GM04503 (cell line): ENCODE measurements at regions not wholly inside any gene's neighbourhood (a gene's known extent, or its start where the extent isn't known, plus 50 kb on each side); places are given as distances from the start of the nearest gene placed in this dataset.

Experiments
- DNase-seq: peaks from one replicate; pipeline ENCODE4 v3.0.0-alpha.2; 2012; ENCODE audit warnings: low read depth

GRCh38 chr2:64704161-64704560 is 50.4 kb upstream of the SERTAD2 start:
- no peak for DNase-seq

DNA sequence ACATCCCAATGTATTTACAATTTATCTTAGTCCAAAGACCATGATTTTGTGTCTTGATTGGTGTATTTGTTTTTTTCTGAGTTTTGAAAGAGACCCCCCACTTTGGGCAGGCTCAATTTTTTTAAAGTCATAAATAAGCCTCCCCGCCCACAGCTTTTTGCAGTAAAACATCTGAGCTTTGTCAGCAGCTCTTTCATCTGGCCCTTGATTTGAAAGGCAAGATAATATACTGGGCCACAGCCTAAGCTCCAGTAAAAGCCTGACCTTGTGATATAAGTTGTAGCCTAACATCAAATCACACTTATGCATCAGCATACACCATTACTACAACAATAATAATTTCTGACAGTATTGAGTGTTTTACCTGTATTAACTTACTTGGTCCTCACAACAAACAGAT is 51.3 kb upstream of the SERTAD2 start:
- no peak for DNase-seq

- DNase-seq = no peak
Measured at GRCh38 chr2:64707276-64707675, 53.6 kb upstream of the SERTAD2 start.

DNA sequence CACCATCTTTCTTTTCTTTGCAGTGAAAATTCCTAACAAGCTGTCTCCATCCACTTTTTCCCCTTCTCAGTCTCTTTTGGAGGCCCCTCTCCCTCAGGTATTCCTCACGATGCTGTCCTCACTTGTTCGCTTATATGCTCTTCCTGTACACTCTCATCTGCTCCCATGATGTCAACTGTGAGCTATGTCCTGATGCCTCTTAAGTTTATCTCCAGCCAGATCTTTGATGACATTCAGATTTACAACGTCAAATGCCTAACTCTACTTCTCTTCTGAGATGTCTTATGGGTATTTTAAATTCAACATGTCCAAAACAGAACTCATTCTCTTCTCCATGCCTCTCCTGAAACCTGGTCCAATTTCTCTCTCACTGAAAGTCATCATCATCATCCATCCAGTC is 55.1 kb upstream of the SERTAD2 start:
- no peak for DNase-seq

DNA sequence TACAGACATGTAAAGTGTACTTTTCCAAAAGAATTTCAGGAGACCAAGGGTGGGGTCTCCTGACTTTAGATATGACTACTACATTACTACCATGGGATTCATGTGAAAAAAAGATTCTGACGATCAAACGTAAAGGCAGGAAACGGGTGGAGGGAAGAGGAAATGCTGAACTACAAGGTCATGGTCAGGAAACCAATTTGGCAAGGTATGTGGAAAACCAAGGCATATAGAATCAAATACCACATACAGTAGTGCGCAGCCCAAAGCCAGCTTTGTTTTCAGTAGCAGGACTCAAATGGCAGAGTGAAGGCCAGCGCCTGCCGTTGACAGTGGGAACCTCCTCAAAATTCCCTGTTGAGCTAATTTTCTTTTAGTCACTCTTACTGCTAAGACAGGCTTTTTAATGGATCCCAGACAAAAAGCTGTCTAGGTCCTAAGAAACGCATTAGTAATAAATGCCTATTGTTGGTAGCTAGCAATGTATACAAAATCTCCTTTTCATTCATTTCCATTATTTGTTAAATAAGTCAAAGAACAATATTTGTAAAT is 57.6 kb upstream of the SERTAD2 start:
- no peak for DNase-seq

GRCh38 chr2:64713686-64714085 is 60.0 kb upstream of the SERTAD2 start:
- no peak for DNase-seq

DNA sequence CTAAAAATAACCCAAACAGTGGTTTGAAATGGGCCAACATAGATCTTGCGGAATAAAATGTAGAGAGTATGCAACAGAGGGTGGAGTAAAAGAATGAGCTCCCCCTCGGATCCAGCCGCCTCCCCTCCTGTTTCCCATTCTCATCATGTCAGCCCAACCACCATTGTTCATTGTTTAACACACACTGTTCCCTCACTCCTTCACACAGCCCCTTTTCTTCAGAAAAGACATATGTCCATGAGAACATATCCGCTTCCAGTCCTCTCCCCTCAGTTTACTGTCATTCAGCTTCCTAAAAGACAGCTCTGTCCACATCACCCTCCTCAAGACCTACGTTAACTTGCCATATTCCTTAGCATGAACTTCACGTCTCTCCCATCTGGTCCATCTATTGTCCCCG is 62.9 kb upstream of the SERTAD2 start:
- no peak for DNase-seq

GRCh38 chr2:64718250-64718885 is 64.7 kb upstream of the SERTAD2 start:
- no peak for DNase-seq

- no peak for DNase-seq
Measured at GRCh38 chr2:64720535-64721319, 67.0 kb upstream of the SERTAD2 start.

DNA sequence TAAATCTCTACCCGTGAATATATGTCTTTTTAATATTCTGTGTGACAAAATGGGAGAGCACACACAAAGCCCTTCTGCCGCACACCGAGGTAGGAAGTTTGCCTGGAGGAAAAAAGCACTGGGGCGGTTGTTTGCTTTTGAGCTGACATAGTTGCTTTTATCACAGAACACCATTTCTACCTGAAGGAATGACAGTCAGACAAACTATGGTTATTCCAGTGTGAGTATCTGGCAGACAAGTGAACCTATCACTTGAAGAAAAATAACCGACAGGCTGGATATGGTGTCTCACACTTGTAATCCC is 67.6 kb upstream of the SERTAD2 start:
- DNase-seq = no peak

- DNase-seq = no peak
Measured at GRCh38 chr2:64722291-64723044, 68.8 kb upstream of the SERTAD2 start.

DNA sequence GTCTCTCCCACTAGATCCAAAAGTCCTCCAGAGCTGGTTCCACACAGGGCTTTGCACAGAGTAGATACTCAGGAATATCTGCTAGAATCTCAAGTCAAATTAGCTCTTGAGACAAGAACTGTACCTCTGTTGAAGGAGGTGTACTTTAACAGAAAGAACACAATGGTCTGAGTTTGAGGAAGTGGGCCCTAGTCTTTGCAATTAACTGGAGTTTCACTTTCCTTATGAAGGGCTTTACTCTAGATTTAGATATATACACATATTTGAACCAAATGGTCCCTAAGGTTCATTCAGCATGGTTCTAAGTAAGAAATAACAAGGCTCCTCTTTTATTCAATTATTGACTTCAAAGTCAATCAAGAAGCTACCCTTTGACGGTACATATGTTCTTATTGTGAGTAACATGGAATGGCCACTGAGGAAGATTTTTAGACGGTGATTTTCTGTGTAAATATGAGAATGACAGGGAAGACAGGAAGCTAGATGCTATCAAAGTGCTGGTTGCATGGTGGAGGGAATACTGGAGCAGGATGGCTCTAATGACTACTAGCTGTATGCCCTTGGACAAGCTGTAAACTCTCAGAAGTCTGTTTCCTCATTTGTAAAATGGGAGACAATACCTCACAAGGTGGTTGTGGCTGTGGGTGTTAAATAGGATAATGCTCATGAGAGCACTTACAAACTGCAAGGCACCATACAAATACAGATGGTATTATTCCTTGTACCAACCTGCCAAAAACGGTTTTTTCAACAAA is 73.5 kb upstream of the SERTAD2 start:
- DNase-seq = no peak

- no peak for DNase-seq
Measured at GRCh38 chr2:64727843-64728463, 74.2 kb upstream of the SERTAD2 start.

GRCh38 chr2:64730551-64731262 is 77.0 kb upstream of the SERTAD2 start:
- no peak for DNase-seq

DNA sequence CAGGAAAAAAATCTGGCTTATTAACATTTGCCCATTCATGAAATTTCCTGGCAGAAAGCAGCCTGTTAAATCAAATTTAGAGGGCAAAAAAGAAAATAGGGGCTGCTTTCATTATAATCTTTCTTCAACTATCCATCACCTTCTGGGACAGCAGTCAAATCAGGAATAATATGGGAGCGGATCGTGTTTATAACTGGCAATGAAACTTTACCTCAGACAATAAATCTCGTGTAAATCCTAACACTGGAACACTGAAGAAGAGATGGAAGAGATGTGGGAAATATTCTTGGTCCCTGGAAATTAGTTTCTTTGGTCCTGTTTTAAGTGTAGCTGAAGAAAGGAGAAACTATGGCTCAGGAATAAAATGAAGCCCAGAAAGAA is 77.5 kb upstream of the SERTAD2 start:
- DNase-seq = no peak

DNA sequence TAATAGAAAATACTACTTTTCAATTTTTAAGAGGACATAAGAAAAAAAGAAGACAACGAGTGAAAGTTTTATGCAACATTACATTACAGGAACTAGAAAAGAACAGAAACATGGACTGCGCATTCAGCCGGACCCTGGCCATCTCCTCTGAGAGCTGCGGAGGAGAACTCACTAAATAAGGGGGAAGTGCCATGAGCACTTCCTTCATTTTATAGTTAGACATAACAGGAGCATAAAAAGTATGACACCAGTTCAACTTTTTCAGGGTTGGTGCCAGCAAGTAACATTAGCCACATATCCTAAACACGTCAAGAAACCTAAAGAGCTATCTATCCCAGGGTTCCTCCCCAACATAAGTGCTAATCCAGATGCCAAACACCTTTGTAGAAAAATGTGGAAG is 78.0 kb upstream of the SERTAD2 start:
- DNase-seq = no peak

GRCh38 chr2:64732146-64732545 is 78.4 kb upstream of the SERTAD2 start:
- DNase-seq = no peak

- DNase-seq = no peak
Measured at GRCh38 chr2:64735504-64735903, 81.8 kb upstream of the SERTAD2 start.

GRCh38 chr2:64737547-64737946 is 83.8 kb upstream of the SERTAD2 start:
- no peak for DNase-seq

DNA sequence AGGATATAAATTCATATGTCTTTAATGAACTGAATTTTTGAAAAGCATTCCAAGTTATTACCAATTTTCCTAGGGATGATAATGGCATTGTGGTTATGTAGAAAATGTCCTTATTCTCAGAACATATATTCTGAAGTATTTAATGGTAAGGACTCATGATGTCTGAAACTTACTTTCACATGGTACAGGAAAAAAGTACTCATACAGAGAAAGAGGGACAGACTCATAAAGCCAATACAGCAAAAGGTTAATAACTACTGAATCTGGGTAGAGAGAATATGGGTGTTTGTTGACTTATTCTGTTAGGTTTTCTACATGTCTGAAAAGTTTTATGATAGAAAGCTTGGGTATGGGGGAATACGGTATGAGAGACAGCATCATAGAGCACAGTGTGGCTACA is 84.3 kb upstream of the SERTAD2 start:
- no peak for DNase-seq

GRCh38 chr2:64742678-64743077 is 89.0 kb upstream of the SERTAD2 start:
- no peak for DNase-seq
